Erythroblast (primary cell): ENCODE measurements at regions not wholly inside any gene's neighbourhood (a gene's known extent, or its start where the extent isn't known, plus 50 kb on each side); places are given as distances from the start of the nearest gene placed in this dataset.
"Not testable (repeated sequence)": the region's sequence is repeated elsewhere in the genome, so short reads cannot be mapped to it uniquely, and the experiment has no call there.

Experiments
- DNase-seq, 2 experiments: peaks; one replicate each; lab custom pipeline; 2025; lab: John Stamatoyannopoulos, UW
- GATA1 ChIP-seq: IDR thresholded peaks from 2 replicates; pipeline ENCODE4 v1.6.1; 2011; ENCODE audit warnings: low read depth, mild to moderate bottlenecking, control low read depth, low read length, moderate library complexity
- POLR2A ChIP-seq: IDR thresholded peaks from 2 replicates; pipeline ENCODE4 v1.6.1; 2011; ENCODE audit warnings: mild to moderate bottlenecking, low read length

GRCh38 chr5:68041293-68041692 is 174.3 kb upstream of the PIK3R1 start:
- no peak for DNase-seq
- TF ChIP-seq GATA1 (no peak), POLR2A (no peak)

GRCh38 chr5:68037546-68037945 is 178.0 kb upstream of the PIK3R1 start:
- TF ChIP-seq POLR2A (no peak), GATA1 (no peak)
- no peak for DNase-seq

- DNase-seq = no peak
- TF ChIP-seq GATA1 (no peak), POLR2A (no peak)
Measured at GRCh38 chr5:68033961-68034571, 181.5 kb upstream of the PIK3R1 start.

GRCh38 chr5:68033029-68033428 is 182.5 kb upstream of the PIK3R1 start:
- no peak for TF ChIP-seq GATA1
- no peak for TF ChIP-seq POLR2A
- DNase-seq = no peak

- no peak for DNase-seq
- TF ChIP-seq POLR2A (no peak), GATA1 (no peak)
Measured at GRCh38 chr5:68032216-68032762, 183.3 kb upstream of the PIK3R1 start.

GRCh38 chr5:68028131-68028727 is 187.3 kb upstream of the PIK3R1 start:
- TF ChIP-seq POLR2A (no peak), GATA1 (no peak)
- no peak for DNase-seq

GRCh38 chr5:68027519-68027918 is 188.0 kb upstream of the PIK3R1 start:
- TF ChIP-seq POLR2A = no peak
- TF ChIP-seq GATA1 = no peak
- no peak for DNase-seq

- TF ChIP-seq POLR2A (no peak), GATA1 (no peak)
- no peak for DNase-seq
Measured at GRCh38 chr5:68026092-68026885, 189.3 kb upstream of the PIK3R1 start.

GRCh38 chr5:68024426-68024825 is 191.1 kb upstream of the PIK3R1 start:
- TF ChIP-seq POLR2A = no peak
- no peak for TF ChIP-seq GATA1
- DNase-seq = no peak

- TF ChIP-seq GATA1 (no peak), POLR2A (no peak)
- DNase-seq = no peak
Measured at GRCh38 chr5:68021916-68022315, 193.6 kb upstream of the PIK3R1 start.

- DNase-seq = no peak
- TF ChIP-seq POLR2A (no peak), GATA1 (no peak)
Measured at GRCh38 chr5:68021227-68021626, 194.3 kb upstream of the PIK3R1 start.

GRCh38 chr5:68020461-68020969 is 195.0 kb upstream of the PIK3R1 start:
- not testable (repeated sequence) for DNase-seq

- DNase-seq = no peak
- TF ChIP-seq POLR2A (no peak), GATA1 (no peak)
Measured at GRCh38 chr5:68015381-68016302, 199.9 kb upstream of the PIK3R1 start.

GRCh38 chr5:68012831-68013230 is 202.7 kb upstream of the PIK3R1 start:
- DNase-seq = no peak
- TF ChIP-seq POLR2A = no peak
- TF ChIP-seq GATA1 = no peak
